Mesendoderm (in vitro differentiated cells): ENCODE measurements at regions not wholly inside any gene's neighbourhood (a gene's known extent, or its start where the extent isn't known, plus 50 kb on each side); places are given as distances from the start of the nearest gene placed in this dataset.
"Not testable (repeated sequence)": the region's sequence is repeated elsewhere in the genome, so short reads cannot be mapped to it uniquely, and the experiment has no call there.

ENCODE experiments used
- DNase-seq: peaks from one replicate; pipeline ENCODE4 v3.0.0; 2013
- H2AK5ac ChIP-seq: 2 replicates; pipeline ENCODE4 v1.6.1; 2013; ENCODE audit warnings: low read length, inconsistent platforms
- H2BK120ac ChIP-seq: 2 replicates; pipeline ENCODE4 v1.6.1; 2013; ENCODE audit warnings: low read depth, mild to moderate bottlenecking, low read length, moderate library complexity, mixed read lengths
- H2BK15ac ChIP-seq: replicated peaks from 2 replicates; pipeline ENCODE4 v1.6.1; 2013; ENCODE audit warnings: low read depth, mild to moderate bottlenecking, moderate library complexity
- H2BK5ac ChIP-seq: 2 replicates; pipeline ENCODE4 v1.6.1; 2013; ENCODE audit warnings: low read length, inconsistent platforms
- H3K18ac ChIP-seq: 2 replicates; pipeline ENCODE4 v1.6.1; 2013; ENCODE audit warnings: mild to moderate bottlenecking, low read length, mixed read lengths
- H3K23ac ChIP-seq: one replicate; pipeline ENCODE4 v1.6.1; 2013; ENCODE audit warnings: low read length
- H3K27ac ChIP-seq: 2 replicates; pipeline ENCODE4 v1.5.1; 2013; ENCODE audit warnings: low read depth, mild to moderate bottlenecking, inconsistent platforms, low read length, moderate library complexity
- H3K27me3 ChIP-seq: 2 replicates; pipeline ENCODE4 v1.6.1; 2013; ENCODE audit warnings: low read length, control low read depth, mild to moderate bottlenecking, inconsistent platforms; ENCODE audit not compliant: insufficient read depth, poor library complexity
- H3K36me3 ChIP-seq: 2 replicates; pipeline ENCODE4 v1.6.1; 2013; ENCODE audit warnings: low read length, inconsistent platforms; ENCODE audit not compliant: control insufficient read depth, insufficient read depth
- H3K4ac ChIP-seq: one replicate; pipeline ENCODE4 v1.6.1; 2013; ENCODE audit warnings: low read depth, mild to moderate bottlenecking, low read length, moderate library complexity
- H3K4me1 ChIP-seq: 2 replicates; pipeline ENCODE4 v1.6.1; 2013; ENCODE audit warnings: low read depth, low read length, inconsistent platforms; ENCODE audit not compliant: control insufficient read depth
- H3K4me2 ChIP-seq: 2 replicates; pipeline ENCODE4 v1.6.1; 2013; ENCODE audit warnings: low read length
- H3K4me3 ChIP-seq: 2 replicates; pipeline ENCODE4 v1.5.1; 2013; ENCODE audit warnings: mild to moderate bottlenecking, low read length
- H3K56ac ChIP-seq: one replicate; pipeline ENCODE4 v1.6.1; 2013; ENCODE audit warnings: low read length
- H3K79me1 ChIP-seq: 2 replicates; pipeline ENCODE4 v1.6.1; 2013; ENCODE audit warnings: low read length, inconsistent platforms
- H3K79me2 ChIP-seq: 2 replicates; pipeline ENCODE4 v1.6.1; 2013; ENCODE audit warnings: mild to moderate bottlenecking, low read length; ENCODE audit not compliant: control insufficient read depth, insufficient read depth
- H3K9ac ChIP-seq: 2 replicates; pipeline ENCODE4 v1.6.1; 2013; ENCODE audit warnings: low read length, inconsistent platforms
- H4K5ac ChIP-seq: one replicate; pipeline ENCODE4 v1.6.1; 2013; ENCODE audit warnings: low read length
- H4K8ac ChIP-seq: one replicate; pipeline ENCODE4 v1.6.1; 2013; ENCODE audit warnings: low read depth, mild to moderate bottlenecking, control low read depth, low read length, moderate library complexity
- WGBS: extraction: QIAGEN DNeasy Blood & Tissue Kit; methylation state at CpG from one replicate; pipeline ENCODE4 v1.1.7; 2013; ENCODE audit warnings: low lambda C conversion rate, missing lambda C conversion rate; ENCODE audit not compliant: insufficient coverage; ENCODE audit errors: extremely low coverage; 5-methylcytosine and 5-hydroxymethylcytosine counted together

GRCh38 chr15:24305643-24306042 is 369.9 kb upstream of the NPAP1 start:
- not testable (repeated sequence) for H3K27me3 ChIP-seq, H2BK15ac ChIP-seq, H3K36me3 ChIP-seq, H3K56ac ChIP-seq, H2AK5ac ChIP-seq, H3K4me2 ChIP-seq, H3K27ac ChIP-seq, H4K8ac ChIP-seq, H3K23ac ChIP-seq, H3K79me2 ChIP-seq, H4K5ac ChIP-seq, H2BK120ac ChIP-seq, H3K4me3 ChIP-seq, H3K9ac ChIP-seq, DNase-seq, H3K18ac ChIP-seq, H2BK5ac ChIP-seq, H3K4me1 ChIP-seq, H3K4ac ChIP-seq, H3K79me1 ChIP-seq
- WGBS = no CpG with 5 or more reads among the region's 1 CpG

GRCh38 chr15:24309700-24310099 is 365.9 kb upstream of the NPAP1 start:
- not testable (repeated sequence) for H3K18ac ChIP-seq, H3K56ac ChIP-seq, H3K36me3 ChIP-seq, H3K27me3 ChIP-seq, H2AK5ac ChIP-seq, H3K27ac ChIP-seq, H4K5ac ChIP-seq, H3K4ac ChIP-seq, H3K9ac ChIP-seq, H4K8ac ChIP-seq, H2BK5ac ChIP-seq, H3K79me1 ChIP-seq, H3K4me2 ChIP-seq, H3K23ac ChIP-seq, H2BK15ac ChIP-seq, H3K4me3 ChIP-seq, H3K79me2 ChIP-seq, H3K4me1 ChIP-seq, H2BK120ac ChIP-seq
- DNase-seq = peak; percentile 1
- WGBS = no CpG with 5 or more reads among the region's 1 CpG

GRCh38 chr15:24311692-24312091 is 363.9 kb upstream of the NPAP1 start:
- H3K4ac ChIP-seq, H3K56ac ChIP-seq, H3K27me3 ChIP-seq, H3K9ac ChIP-seq, H3K4me1 ChIP-seq, H3K4me2 ChIP-seq, H4K5ac ChIP-seq, H3K18ac ChIP-seq, H3K79me2 ChIP-seq, H3K79me1 ChIP-seq, H3K36me3 ChIP-seq, H2BK15ac ChIP-seq, H2AK5ac ChIP-seq, H3K27ac ChIP-seq, H4K8ac ChIP-seq, DNase-seq, H3K23ac ChIP-seq, H3K4me3 ChIP-seq, H2BK120ac ChIP-seq, H2BK5ac ChIP-seq: not testable (repeated sequence)
- WGBS = no CpG with 5 or more reads among the region's 3 CpGs

- H3K79me1 ChIP-seq, H3K4me2 ChIP-seq, H3K27me3 ChIP-seq, H2BK120ac ChIP-seq, H3K79me2 ChIP-seq, H4K5ac ChIP-seq, DNase-seq, H4K8ac ChIP-seq, H3K18ac ChIP-seq, H2AK5ac ChIP-seq, H3K4me3 ChIP-seq, H3K9ac ChIP-seq, H3K27ac ChIP-seq, H3K56ac ChIP-seq, H2BK15ac ChIP-seq, H2BK5ac ChIP-seq, H3K4ac ChIP-seq, H3K36me3 ChIP-seq, H3K23ac ChIP-seq, H3K4me1 ChIP-seq: not testable (repeated sequence)
- no CpG with 5 or more reads among the region's 3 CpGs for WGBS
These were observed 359.2 kb upstream of the NPAP1 start for GRCh38 chr15:24316326-24316725.

- no peak overlapping the region for H3K9ac ChIP-seq
- H3K23ac ChIP-seq = no peak overlapping the region
- no peak for DNase-seq
- no peaks in the 10 kb centered on the region for H3K27me3 ChIP-seq
- H4K8ac ChIP-seq = no peak overlapping the region
- H3K4me1 ChIP-seq = no peaks in the 10 kb centered on the region
- no peak overlapping the region for H3K4me2 ChIP-seq
- no peak overlapping the region for H2BK15ac ChIP-seq
- no peaks in the 10 kb centered on the region for H3K36me3 ChIP-seq
- H3K4me3 ChIP-seq = no peak overlapping the region
- H3K4ac ChIP-seq = no peak overlapping the region
- no peak overlapping the region for H3K18ac ChIP-seq
- H3K79me1 ChIP-seq = no peaks in the 10 kb centered on the region
- H4K5ac ChIP-seq = no peak overlapping the region
- no peak overlapping the region for H2AK5ac ChIP-seq
- H2BK120ac ChIP-seq = no peak overlapping the region
- no peak overlapping the region for H3K56ac ChIP-seq
- H2BK5ac ChIP-seq = no peak overlapping the region
- H3K27ac ChIP-seq = no peak overlapping the region
- H3K79me2 ChIP-seq = no peaks in the 10 kb centered on the region
These were observed 356.6 kb upstream of the NPAP1 start for GRCh38 chr15:24318981-24319380.

GRCh38 chr15:24324096-24324495 is 351.5 kb upstream of the NPAP1 start:
- H3K27ac ChIP-seq = not testable (repeated sequence)

More at GRCh38 chr15:24324096-24324495, 351.5 kb upstream of the NPAP1 start:
- H4K8ac ChIP-seq, H3K4me1 ChIP-seq, H3K9ac ChIP-seq, H3K79me1 ChIP-seq, H3K4me2 ChIP-seq, H2BK120ac ChIP-seq, H4K5ac ChIP-seq, H2AK5ac ChIP-seq, H3K27me3 ChIP-seq, H3K18ac ChIP-seq, H2BK5ac ChIP-seq, H3K79me2 ChIP-seq, H3K36me3 ChIP-seq, H3K56ac ChIP-seq, H3K4me3 ChIP-seq, H3K23ac ChIP-seq, DNase-seq, H2BK15ac ChIP-seq, H3K4ac ChIP-seq: not testable (repeated sequence)
- no CpG with 5 or more reads among the region's 5 CpGs for WGBS
